K562 (cell line): ENCODE measurements at regions not wholly inside any gene's neighbourhood (a gene's known extent, or its start where the extent isn't known, plus 50 kb on each side); places are given as distances from the start of the nearest gene placed in this dataset.

Experiments used
- ATAC-seq: fragments of 200-7000 bp; cut with Tn5 transposase; 3 replicates; pipeline ENCODE4 v1.9.1; 2020; ENCODE audit warnings: moderate library complexity
- BruUV-seq: library from RNA; stranded (reverse); fragments of 400-500 nt; replicated peaks from 2 replicates; lab custom pipeline; 2021; lab: Mats Ljungman, UMichigan
- CTCF ChIA-PET: fragments of 300-600 bp; formaldehyde crosslinking; extraction: SDS; loops from one replicate; lab custom pipeline; 2021; ENCODE audit warnings: low intra/inter-chr PET ratio; lab: Yijun Ruan, JAX
- POLR2A ChIA-PET: fragments of 300-600, 350-650 bp; sonication (Branson Sonifier 250); formaldehyde crosslinking; extraction: SDS; loops from one replicate; lab custom pipeline; 2021; ENCODE audit warnings: antibody characterized with exemption, inconsistent platforms; lab: Yijun Ruan, JAX
- DNase-seq, 4 experiments: peaks; one replicate each; pipeline versions ENCODE4 v3.0.0 to v3.0.0-alpha.2; 2011 to 2018; ENCODE audit warnings: low spot score in 3 of 4, mixed read lengths in 3 of 4; ENCODE audit errors: extremely low read depth in 1 of 4
- FAIRE-seq: peaks from 2 replicates; lab custom pipeline; 2011; peaks lifted over from hg19 to GRCh38; lab: Jason Lieb, UNC
- H2AFZ ChIP-seq: 2 replicates; pipeline ENCODE4 v1.6.0; 2011; ENCODE audit warnings: low read depth, low read length, control low read depth, inconsistent platforms
- H3K27ac ChIP-seq: fragments of 200-600 bp; 3 replicates; pipeline ENCODE4 v1.8.0; 2011; ENCODE audit warnings: low read depth, mild to moderate bottlenecking, control low read depth, inconsistent platforms, low read length, moderate library complexity, mixed read lengths; ENCODE audit errors: extremely low read depth
- H3K27me3 ChIP-seq, 2 experiments: fragments of 300-600 bp in 1 of 2; 2 replicates in 1 of 2; 3 replicates in 1 of 2; pipeline versions ENCODE4 v1.6.0 to v1.8.0; 2011; ENCODE audit warnings: inconsistent platforms in 2 of 2, low read length in 2 of 2, mild to moderate bottlenecking in 1 of 2, mixed read lengths in 1 of 2, moderate library complexity in 1 of 2; ENCODE audit not compliant: control insufficient read depth in 2 of 2, insufficient read depth in 2 of 2
- H3K36me3 ChIP-seq: fragments of 300-600 bp; 3 replicates; pipeline ENCODE4 v1.8.0; 2011; ENCODE audit warnings: mild to moderate bottlenecking, low read length, inconsistent platforms; ENCODE audit not compliant: control insufficient read depth, insufficient read depth
- H3K4me1 ChIP-seq, 2 experiments: fragments of 200-600 bp in 1 of 2; replicated peaks in 1 of 2; 2 replicates in 1 of 2; 3 replicates in 1 of 2; pipeline versions ENCODE4 v1.5.1 to v1.8.0; 2011; ENCODE audit warnings: inconsistent platforms in 2 of 2, low read length in 2 of 2, mild to moderate bottlenecking in 1 of 2, mixed read lengths in 1 of 2, moderate library complexity in 1 of 2; ENCODE audit not compliant: control insufficient read depth in 2 of 2, insufficient read depth in 2 of 2
- H3K4me2 ChIP-seq: 2 replicates; pipeline ENCODE4 v1.6.1; 2011; ENCODE audit warnings: low read length, control low read depth, inconsistent platforms, mixed read lengths; ENCODE audit not compliant: insufficient read depth
- H3K4me3 ChIP-seq: fragments of 200-600 bp; sonication (generic), shearing (Covaris generic); 2 replicates; pipeline ENCODE4 v1.5.1; 2016; ENCODE audit warnings: control low read depth, inconsistent platforms
- H3K79me2 ChIP-seq: fragments of 200-600 bp; 3 replicates; pipeline ENCODE4 v1.8.0; 2011; ENCODE audit warnings: low read length, inconsistent platforms; ENCODE audit not compliant: control insufficient read depth, insufficient read depth
- H3K9ac ChIP-seq, 2 experiments: 2 replicates each; pipeline versions ENCODE4 v1.6.0 to v1.6.1; 2011; ENCODE audit warnings: low read depth in 2 of 2, low read length in 2 of 2, control low read depth in 1 of 2, inconsistent platforms in 1 of 2, mild to moderate bottlenecking in 1 of 2, mixed read lengths in 1 of 2; ENCODE audit not compliant: insufficient read depth in 1 of 2
- H3K9me1 ChIP-seq: one replicate; pipeline ENCODE4 v1.6.0; 2011; ENCODE audit warnings: inconsistent platforms, mild to moderate bottlenecking, low read length, moderate library complexity; ENCODE audit not compliant: control insufficient read depth, insufficient read depth
- H3K9me3 ChIP-seq: replicated peaks from 2 replicates; pipeline ENCODE4 v1.5.1; 2011; ENCODE audit warnings: low read depth, low read length, inconsistent platforms; ENCODE audit not compliant: control insufficient read depth, insufficient read depth
- H4K20me1 ChIP-seq: replicated peaks from 2 replicates; pipeline ENCODE4 v1.6.1; 2011; ENCODE audit warnings: low read length, inconsistent platforms, mixed read lengths; ENCODE audit not compliant: control insufficient read depth, insufficient read depth
- NCOA6 ChIP-seq: fragments of 450-650 bp; IDR thresholded peaks from 2 replicates; pipeline ENCODE4 v1.6.1; 2017; ENCODE audit warnings: mild to moderate bottlenecking
- SMARCC2 ChIP-seq: fragments of 450-650 bp; IDR thresholded peaks from 2 replicates; pipeline ENCODE4 v1.6.1; 2017; ENCODE audit warnings: antibody characterized with exemption, moderate library complexity, mild to moderate bottlenecking, low read depth
- ZNF695 ChIP-seq: fragments of 450-650 bp; formaldehyde crosslinking; IDR thresholded peaks from 2 replicates; pipeline ENCODE4 v1.4.0; 2020; ENCODE audit warnings: mild to moderate bottlenecking, moderate library complexity
- ZNF696 ChIP-seq: fragments of 250-450 bp; sonication (Bioruptor Pico); conservative IDR thresholded peaks from 2 replicates; pipeline ENCODE4 v1.4.0; 2020; ENCODE audit warnings: mild to moderate bottlenecking, moderate library complexity
- WGBS: fragments of 100-300 bp; shearing (Covaris generic); methylation state at CpG from one replicate; pipeline ENCODE4 v1.1.6; 2016; ENCODE audit warnings: low coverage, mixed read lengths; ENCODE audit not compliant: insufficient coverage; ENCODE audit errors: missing lambda C conversion rate; 5-methylcytosine and 5-hydroxymethylcytosine counted together
- in situ Hi-C: fragments of 300-500 bp; cut with MboI; formaldehyde crosslinking; loops from 4 replicates; pipeline ENCODE4 v1.15.0; 2018; ENCODE audit warnings: inconsistent platforms, mixed read lengths
- intact Hi-C: fragments of 100-400 bp; cut with micrococcal nuclease; formaldehyde crosslinking; loops from 2 replicates; pipeline ENCODE4 v1.14.2; 2022
- TF ChIP-seq, protein P1 (sequence below): sonication (generic); formaldehyde crosslinking; IDR thresholded peaks from 2 replicates; pipeline ENCODE4 v1.8.0; 2022; ENCODE audit warnings: missing genetic modification reagents, mild to moderate bottlenecking, borderline replicate concordance
- TF ChIP-seq, protein P2 (sequence below): fragments of 450-650 bp; IDR thresholded peaks from 2 replicates; pipeline ENCODE4 v1.6.1; 2017; ENCODE audit warnings: mild to moderate bottlenecking, moderate library complexity
- TF ChIP-seq, protein P3 (sequence below): fragments of 250-450 bp; sonication (Bioruptor Pico); IDR thresholded peaks from 2 replicates; pipeline ENCODE4 v1.4.0; 2020

DNA sequence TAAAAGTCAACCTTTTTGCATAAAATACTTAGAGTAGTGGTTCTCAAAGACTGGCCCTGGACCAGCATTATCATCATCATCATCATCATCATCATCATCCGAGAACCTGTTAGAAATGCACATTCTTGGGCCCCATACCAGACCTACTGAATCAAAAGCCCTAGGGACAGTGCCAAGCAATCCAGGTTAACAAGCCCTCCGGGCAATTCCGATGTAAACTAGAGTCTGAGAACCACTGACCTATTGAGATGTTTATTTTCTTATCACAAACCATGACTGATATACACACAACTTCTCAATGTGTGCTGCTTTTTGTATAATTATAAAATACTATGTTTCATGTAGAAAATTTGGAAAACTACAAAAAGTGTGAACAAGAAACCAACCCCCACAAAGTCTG, 133.4 kb upstream of the GATB start:
- H4K20me1 ChIP-seq = no peaks in the 10 kb centered on the region
- no peak overlapping the region for H3K4me3 ChIP-seq
- H3K27me3 ChIP-seq = no peaks in the 10 kb centered on the region; a peak in 1 of 5 replicates
- no peak overlapping the region for H3K27ac ChIP-seq
- WGBS = 0% methylated on average over 3 of the region's 3 CpGs
- in situ Hi-C loops = no loop called here
- intact Hi-C loops = no loop called here
- no peak overlapping the region for H2AFZ ChIP-seq
- CTCF ChIA-PET = no interaction called here
- H3K4me1 ChIP-seq = no peaks in the 10 kb centered on the region
- H3K4me2 ChIP-seq = no peak overlapping the region
- H3K9me3 ChIP-seq = no peaks in the 10 kb centered on the region
- no peak overlapping the region for H3K9ac ChIP-seq
- no peaks in the 10 kb centered on the region for H3K36me3 ChIP-seq
- no peak for FAIRE-seq
- no peaks in the 10 kb centered on the region for H3K79me2 ChIP-seq
- no peak for DNase-seq
- POLR2A ChIA-PET = no interaction called here
- no peaks in the 10 kb centered on the region for H3K9me1 ChIP-seq
- no peak for ATAC-seq
- no TSS peak for BruUV-seq
- TF ChIP-seq, protein P1, sequence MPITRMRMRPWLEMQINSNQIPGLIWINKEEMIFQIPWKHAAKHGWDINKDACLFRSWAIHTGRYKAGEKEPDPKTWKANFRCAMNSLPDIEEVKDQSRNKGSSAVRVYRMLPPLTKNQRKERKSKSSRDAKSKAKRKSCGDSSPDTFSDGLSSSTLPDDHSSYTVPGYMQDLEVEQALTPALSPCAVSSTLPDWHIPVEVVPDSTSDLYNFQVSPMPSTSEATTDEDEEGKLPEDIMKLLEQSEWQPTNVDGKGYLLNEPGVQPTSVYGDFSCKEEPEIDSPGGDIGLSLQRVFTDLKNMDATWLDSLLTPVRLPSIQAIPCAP (CRISPR knock-in tag) = no peak
- no peak for TF ChIP-seq NCOA6
- no peak for TF ChIP-seq ZNF695 (CRISPR knock-in tag)
- TF ChIP-seq SMARCC2 = no peak
- no peak for TF ChIP-seq ZNF696 (CRISPR knock-in tag)
- TF ChIP-seq, protein P2, sequence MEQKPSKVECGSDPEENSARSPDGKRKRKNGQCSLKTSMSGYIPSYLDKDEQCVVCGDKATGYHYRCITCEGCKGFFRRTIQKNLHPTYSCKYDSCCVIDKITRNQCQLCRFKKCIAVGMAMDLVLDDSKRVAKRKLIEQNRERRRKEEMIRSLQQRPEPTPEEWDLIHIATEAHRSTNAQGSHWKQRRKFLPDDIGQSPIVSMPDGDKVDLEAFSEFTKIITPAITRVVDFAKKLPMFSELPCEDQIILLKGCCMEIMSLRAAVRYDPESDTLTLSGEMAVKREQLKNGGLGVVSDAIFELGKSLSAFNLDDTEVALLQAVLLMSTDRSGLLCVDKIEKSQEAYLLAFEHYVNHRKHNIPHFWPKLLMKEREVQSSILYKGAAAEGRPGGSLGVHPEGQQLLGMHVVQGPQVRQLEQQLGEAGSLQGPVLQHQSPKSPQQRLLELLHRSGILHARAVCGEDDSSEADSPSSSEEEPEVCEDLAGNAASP = no peak
- TF ChIP-seq, protein P3, sequence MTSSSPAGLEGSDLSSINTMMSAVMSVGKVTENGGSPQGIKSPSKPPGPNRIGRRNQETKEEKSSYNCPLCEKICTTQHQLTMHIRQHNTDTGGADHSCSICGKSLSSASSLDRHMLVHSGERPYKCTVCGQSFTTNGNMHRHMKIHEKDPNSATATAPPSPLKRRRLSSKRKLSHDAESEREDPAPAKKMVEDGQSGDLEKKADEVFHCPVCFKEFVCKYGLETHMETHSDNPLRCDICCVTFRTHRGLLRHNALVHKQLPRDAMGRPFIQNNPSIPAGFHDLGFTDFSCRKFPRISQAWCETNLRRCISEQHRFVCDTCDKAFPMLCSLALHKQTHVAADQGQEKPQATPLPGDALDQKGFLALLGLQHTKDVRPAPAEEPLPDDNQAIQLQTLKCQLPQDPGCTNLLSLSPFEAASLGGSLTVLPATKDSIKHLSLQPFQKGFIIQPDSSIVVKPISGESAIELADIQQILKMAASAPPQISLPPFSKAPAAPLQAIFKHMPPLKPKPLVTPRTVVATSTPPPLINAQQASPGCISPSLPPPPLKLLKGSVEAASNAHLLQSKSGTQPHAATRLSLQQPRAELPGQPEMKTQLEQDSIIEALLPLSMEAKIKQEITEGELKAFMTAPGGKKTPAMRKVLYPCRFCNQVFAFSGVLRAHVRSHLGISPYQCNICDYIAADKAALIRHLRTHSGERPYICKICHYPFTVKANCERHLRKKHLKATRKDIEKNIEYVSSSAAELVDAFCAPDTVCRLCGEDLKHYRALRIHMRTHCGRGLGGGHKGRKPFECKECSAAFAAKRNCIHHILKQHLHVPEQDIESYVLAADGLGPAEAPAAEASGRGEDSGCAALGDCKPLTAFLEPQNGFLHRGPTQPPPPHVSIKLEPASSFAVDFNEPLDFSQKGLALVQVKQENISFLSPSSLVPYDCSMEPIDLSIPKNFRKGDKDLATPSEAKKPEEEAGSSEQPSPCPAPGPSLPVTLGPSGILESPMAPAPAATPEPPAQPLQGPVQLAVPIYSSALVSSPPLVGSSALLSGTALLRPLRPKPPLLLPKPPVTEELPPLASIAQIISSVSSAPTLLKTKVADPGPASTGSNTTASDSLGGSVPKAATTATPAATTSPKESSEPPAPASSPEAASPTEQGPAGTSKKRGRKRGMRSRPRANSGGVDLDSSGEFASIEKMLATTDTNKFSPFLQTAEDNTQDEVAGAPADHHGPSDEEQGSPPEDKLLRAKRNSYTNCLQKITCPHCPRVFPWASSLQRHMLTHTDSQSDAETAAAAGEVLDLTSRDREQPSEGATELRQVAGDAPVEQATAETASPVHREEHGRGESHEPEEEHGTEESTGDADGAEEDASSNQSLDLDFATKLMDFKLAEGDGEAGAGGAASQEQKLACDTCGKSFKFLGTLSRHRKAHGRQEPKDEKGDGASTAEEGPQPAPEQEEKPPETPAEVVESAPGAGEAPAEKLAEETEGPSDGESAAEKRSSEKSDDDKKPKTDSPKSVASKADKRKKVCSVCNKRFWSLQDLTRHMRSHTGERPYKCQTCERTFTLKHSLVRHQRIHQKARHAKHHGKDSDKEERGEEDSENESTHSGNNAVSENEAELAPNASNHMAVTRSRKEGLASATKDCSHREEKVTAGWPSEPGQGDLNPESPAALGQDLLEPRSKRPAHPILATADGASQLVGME (CRISPR knock-in tag) = no peak
